ENCODE measurements at regions not wholly inside any gene's neighbourhood (a gene's known extent, or its start where the extent isn't known, plus 50 kb on each side); places are given as distances from the start of the nearest gene placed in this dataset.
"Not testable (repeated sequence)": the region's sequence is repeated elsewhere in the genome, so short reads cannot be mapped to it uniquely, and the experiment has no call there.

- ATAC-seq, H3K4me1 Mint-ChIP-seq, DNase-seq, H3K4me3 Mint-ChIP-seq, H3K27ac Mint-ChIP-seq, H3K27me3 Mint-ChIP-seq: not testable (repeated sequence)
- H3K9me3 Mint-ChIP-seq = peaks cover 12 to 15% of the 10 kb centered on the region in 2 donors
Observed at GRCh38 chr15:24488164-24488907, 187.2 kb upstream of the NPAP1 start.

- H3K27ac Mint-ChIP-seq, H3K27me3 Mint-ChIP-seq, H3K9me3 Mint-ChIP-seq, DNase-seq, H3K4me3 Mint-ChIP-seq, H3K4me1 Mint-ChIP-seq, ATAC-seq: not testable (repeated sequence)
Observed at GRCh38 chr15:24505216-24505615, 170.4 kb upstream of the NPAP1 start.

GRCh38 chr15:24509714-24510113 lies 165.9 kb upstream of the NPAP1 start:
- DNase-seq, H3K27ac Mint-ChIP-seq, H3K4me3 Mint-ChIP-seq, H3K4me1 Mint-ChIP-seq, H3K27me3 Mint-ChIP-seq, ATAC-seq: not testable (repeated sequence)
- H3K9me3 Mint-ChIP-seq = peaks cover 0 to 13% of the 10 kb centered on the region in 2 donors

GRCh38 chr15:24511598-24511997 lies 164.0 kb upstream of the NPAP1 start:
- not testable (repeated sequence) for H3K4me3 Mint-ChIP-seq, ATAC-seq, DNase-seq, H3K4me1 Mint-ChIP-seq, H3K27ac Mint-ChIP-seq, H3K27me3 Mint-ChIP-seq
- peaks cover 0 to 13% of the 10 kb centered on the region in 2 donors for H3K9me3 Mint-ChIP-seq

GRCh38 chr15:24518772-24519171 lies 156.8 kb upstream of the NPAP1 start:
- H3K27ac Mint-ChIP-seq, DNase-seq, ATAC-seq, H3K9me3 Mint-ChIP-seq, H3K4me1 Mint-ChIP-seq, H3K4me3 Mint-ChIP-seq, H3K27me3 Mint-ChIP-seq: not testable (repeated sequence)

GRCh38 chr15:24531235-24531634 lies 144.3 kb upstream of the NPAP1 start:
- not testable (repeated sequence) for H3K4me3 Mint-ChIP-seq, H3K27me3 Mint-ChIP-seq, H3K9me3 Mint-ChIP-seq, DNase-seq, ATAC-seq, H3K27ac Mint-ChIP-seq, H3K4me1 Mint-ChIP-seq

- not testable (repeated sequence) for H3K4me1 Mint-ChIP-seq, H3K4me3 Mint-ChIP-seq, ATAC-seq, DNase-seq, H3K27me3 Mint-ChIP-seq, H3K27ac Mint-ChIP-seq, H3K9me3 Mint-ChIP-seq
Observed at GRCh38 chr15:24534032-24534431, 141.5 kb upstream of the NPAP1 start.

GRCh38 chr15:24557281-24557680 lies 118.3 kb upstream of the NPAP1 start:
- not testable (repeated sequence) for H3K4me3 Mint-ChIP-seq, H3K27me3 Mint-ChIP-seq, H3K27ac Mint-ChIP-seq, DNase-seq, H3K4me1 Mint-ChIP-seq, ATAC-seq
- H3K9me3 Mint-ChIP-seq = peaks cover 0 to 12% of the 10 kb centered on the region in 2 donors

- H3K27ac Mint-ChIP-seq = no peak overlapping the region
- no peaks in the 10 kb centered on the region for H3K4me1 Mint-ChIP-seq
- DNase-seq (no peak), ATAC-seq (no peak)
- no peak overlapping the region for H3K4me3 Mint-ChIP-seq
- peaks cover 11 to 28% of the 10 kb centered on the region in 2 donors for H3K9me3 Mint-ChIP-seq
- H3K27me3 Mint-ChIP-seq = no peaks in the 10 kb centered on the region
Observed at GRCh38 chr15:24607636-24608035, 67.9 kb upstream of the NPAP1 start.

GRCh38 chr15:24617646-24618045 lies 57.9 kb upstream of the NPAP1 start:
- peaks cover 38 to 48% of the 10 kb centered on the region in 2 donors for H3K9me3 Mint-ChIP-seq
- ATAC-seq (no peak), DNase-seq (no peak)
- H3K27me3 Mint-ChIP-seq = no peaks in the 10 kb centered on the region
- H3K27ac Mint-ChIP-seq = no peak overlapping the region
- H3K4me1 Mint-ChIP-seq = peaks cover 5% of the 10 kb centered on the region
- H3K4me3 Mint-ChIP-seq = no peak overlapping the region

GRCh38 chr15:24621630-24622215 lies 53.9 kb upstream of the NPAP1 start:
- no peak overlapping the region for H3K4me3 Mint-ChIP-seq
- DNase-seq (no peak), ATAC-seq (no peak)
- H3K27ac Mint-ChIP-seq = no peak overlapping the region
- H3K27me3 Mint-ChIP-seq = no peaks in the 10 kb centered on the region
- peaks cover 5% of the 10 kb centered on the region for H3K4me1 Mint-ChIP-seq
- H3K9me3 Mint-ChIP-seq = peaks cover 35 to 50% of the 10 kb centered on the region in 2 donors

Data from stimulated activated naive CD8-positive, alpha-beta T cell treated with anti-CD3 and anti-CD28 coated beads, Interleukin-15, amount 100 ng/mL, for 72 hours (primary cell).